Hematopoietic multipotent progenitor cell treated with erythropoietin and hydrocortisone succinate and interleukin-3 and kit ligand, for 4 days (in vitro differentiated cells): ENCODE measurements at regions not wholly inside any gene's neighbourhood (a gene's known extent, or its start where the extent isn't known, plus 50 kb on each side); places are given as distances from the start of the nearest gene placed in this dataset.
"Not testable (repeated sequence)": the region's sequence is repeated elsewhere in the genome, so short reads cannot be mapped to it uniquely, and the experiment has no call there.

ENCODE experiments used
- DNase-seq: peaks from one replicate; pipeline ENCODE4 v3.0.0-alpha.2; 2015

- no peak for DNase-seq
These were observed 846.4 kb downstream of the FRK start for GRCh38 chr6:115214283-115214682.

- no peak for DNase-seq
These were observed 857.3 kb downstream of the FRK start for GRCh38 chr6:115203381-115203780.

GRCh38 chr6:115194981-115195638, 852.3 kb upstream of the HS3ST5 start:
- no peak for DNase-seq

- DNase-seq, result no peak
These were observed 849.2 kb upstream of the HS3ST5 start for GRCh38 chr6:115191989-115192388.

GRCh38 chr6:115190534-115190933, 847.7 kb upstream of the HS3ST5 start:
- no peak for DNase-seq

- DNase-seq, result not testable (repeated sequence)
These were observed 832.6 kb upstream of the HS3ST5 start for GRCh38 chr6:115175456-115175855.

- not testable (repeated sequence) for DNase-seq
These were observed 823.1 kb upstream of the HS3ST5 start for GRCh38 chr6:115165912-115166311.

GRCh38 chr6:115159733-115160132, 816.9 kb upstream of the HS3ST5 start:
- no peak for DNase-seq

GRCh38 chr6:115137910-115138309, 795.1 kb upstream of the HS3ST5 start:
- no peak for DNase-seq

GRCh38 chr6:115133790-115134189, 791.0 kb upstream of the HS3ST5 start:
- DNase-seq, result no peak

- no peak for DNase-seq
These were observed 789.1 kb upstream of the HS3ST5 start for GRCh38 chr6:115131709-115132490.

GRCh38 chr6:115121513-115121912, 778.7 kb upstream of the HS3ST5 start:
- DNase-seq, result not testable (repeated sequence)

GRCh38 chr6:115120391-115120790, 777.6 kb upstream of the HS3ST5 start:
- DNase-seq, result no peak

GRCh38 chr6:115091461-115091860, 748.6 kb upstream of the HS3ST5 start:
- no peak for DNase-seq

- DNase-seq, result no peak
These were observed 735.7 kb upstream of the HS3ST5 start for GRCh38 chr6:115078555-115078954.

- DNase-seq, result no peak
These were observed 729.1 kb upstream of the HS3ST5 start for GRCh38 chr6:115071962-115072361.

- DNase-seq, result peak; percentile 22
These were observed 725.0 kb upstream of the HS3ST5 start for GRCh38 chr6:115067690-115068447.

GRCh38 chr6:115064680-115065079, 721.9 kb upstream of the HS3ST5 start:
- DNase-seq, result no peak

GRCh38 chr6:115060581-115060980, 717.8 kb upstream of the HS3ST5 start:
- DNase-seq, result no peak

- DNase-seq, result peak; percentile 4
These were observed 715.8 kb upstream of the HS3ST5 start for GRCh38 chr6:115058414-115059211.

- DNase-seq, result no peak
These were observed 712.8 kb upstream of the HS3ST5 start for GRCh38 chr6:115055579-115055978.

- DNase-seq, result not testable (repeated sequence)
These were observed 711.4 kb upstream of the HS3ST5 start for GRCh38 chr6:115054242-115054641.
